HCT116 (cell line): ENCODE measurements at regions not wholly inside any gene's neighbourhood (a gene's known extent, or its start where the extent isn't known, plus 50 kb on each side); places are given as distances from the start of the nearest gene placed in this dataset.

ENCODE experiments used
- ATAC-seq: fragments of 200-7000 bp; cut with Tn5 transposase; 2 replicates; pipeline ENCODE4 v1.9.1; 2020; ENCODE audit warnings: mild to moderate bottlenecking, moderate library complexity
- BruUV-seq: library from RNA; stranded (reverse); fragments of 400-500 nt; replicated peaks from 2 replicates; lab custom pipeline; 2021; lab: Mats Ljungman, UMichigan
- CTCF ChIA-PET: fragments of 300-600 bp; sonication (Branson Sonifier 250); formaldehyde crosslinking; loops from one replicate; lab custom pipeline; 2021; ENCODE audit warnings: antibody characterized with exemption; lab: Charles Lee
- POLR2A ChIA-PET: fragments of 300-600, 350-600 bp; sonication (Branson Sonifier 250); formaldehyde crosslinking; loops from one replicate; lab custom pipeline; 2021; ENCODE audit warnings: antibody characterized with exemption; lab: Charles Lee
- RAD21 ChIA-PET, 2 experiments: fragments of 300-600 bp; sonication (Branson Sonifier 250); formaldehyde crosslinking; loops; one replicate each; lab custom pipeline; 2023; ENCODE audit warnings: low total read pairs in 2 of 2; ENCODE audit not compliant: uncharacterized antibody in 2 of 2, unreplicated experiment in 2 of 2, low non-redundant PET in 1 of 2; lab: Charles Lee
- DNase-seq: peaks from one replicate; pipeline ENCODE4 v3.0.0-alpha.2; 2010; ENCODE audit warnings: low read depth, low spot score
- H2AFZ ChIP-seq: fragments of 200-600 bp; shearing (Covaris generic), sonication (generic); 2 replicates; pipeline ENCODE4 v1.6.1; 2017; ENCODE audit warnings: low read depth, mixed run types, mixed read lengths, antibody characterized with exemption, low read length; ENCODE audit not compliant: poor library complexity, severe bottlenecking
- H3K27ac ChIP-seq: 2 replicates; pipeline ENCODE4 v1.5.1; 2012; ENCODE audit warnings: low read depth, low read length
- H3K27me3 ChIP-seq: fragments of 200-600 bp; sonication (generic); 2 replicates; pipeline ENCODE4 v1.6.1; 2016; ENCODE audit warnings: mixed run types, low read length, mixed read lengths; ENCODE audit not compliant: insufficient read depth
- H3K36me3 ChIP-seq, 2 experiments: fragments of 200-500 bp in 1 of 2; fragments of 200-600 bp in 1 of 2; sonication (Bioruptor generic) in 1 of 2; sonication (generic) in 1 of 2; 2 replicates each; pipeline versions ENCODE4 v1.5.1 to v1.6.1; 2014 to 2016; ENCODE audit warnings: low read length in 2 of 2, inconsistent platforms in 1 of 2, mixed read lengths in 1 of 2, mixed run types in 1 of 2; ENCODE audit not compliant: insufficient read depth in 2 of 2, control insufficient read depth in 1 of 2
- H3K4me1 ChIP-seq, 2 experiments: fragments of 200-600 bp in 1 of 2; sonication (generic) in 1 of 2; 2 replicates each; pipeline versions ENCODE4 v1.5.1 to v1.6.1; 2012 to 2017; ENCODE audit warnings: low read length in 2 of 2, inconsistent platforms in 1 of 2, mild to moderate bottlenecking in 1 of 2, mixed read lengths in 1 of 2, mixed run types in 1 of 2, moderate library complexity in 1 of 2; ENCODE audit not compliant: insufficient read depth in 2 of 2, control insufficient read depth in 1 of 2
- H3K4me2 ChIP-seq: fragments of 200-600 bp; sonication (generic); 2 replicates; pipeline ENCODE4 v1.6.1; 2017; ENCODE audit warnings: mixed run types, low read length, mixed read lengths
- H3K4me3 ChIP-seq, 2 experiments: fragments of 200-600 bp in 1 of 2; sonication (generic) in 1 of 2; replicated peaks in 1 of 2; 2 replicates each; pipeline ENCODE4 v1.5.1; 2011 to 2016; ENCODE audit warnings: low read length in 2 of 2, control low read depth in 1 of 2, low read depth in 1 of 2, mild to moderate bottlenecking in 1 of 2, mixed read lengths in 1 of 2, mixed run types in 1 of 2
- H3K79me2 ChIP-seq: fragments of 200-600 bp; sonication (generic); 2 replicates; pipeline ENCODE4 v1.6.1; 2017; ENCODE audit warnings: mild to moderate bottlenecking, mixed run types, low read length, moderate library complexity, mixed read lengths; ENCODE audit not compliant: insufficient read depth
- H3K9ac ChIP-seq: fragments of 200-600 bp; sonication (generic); 2 replicates; pipeline ENCODE4 v1.6.1; 2016; ENCODE audit warnings: low read length, mixed read lengths
- H3K9me2 ChIP-seq: fragments of 200-600 bp; sonication (generic), shearing (Covaris generic); 2 replicates; pipeline ENCODE4 v1.6.1; 2017; ENCODE audit warnings: mixed run types, mild to moderate bottlenecking, moderate library complexity; ENCODE audit not compliant: insufficient read depth
- H3K9me3 ChIP-seq, 2 experiments: fragments of 200-500 bp in 1 of 2; fragments of 200-600 bp in 1 of 2; sonication (Bioruptor generic) in 1 of 2; sonication (generic) in 1 of 2; 2 replicates each; pipeline ENCODE4 v1.6.1; 2014 to 2017; ENCODE audit warnings: low read length in 2 of 2, mixed read lengths in 2 of 2, inconsistent platforms in 1 of 2, low read depth in 1 of 2, mild to moderate bottlenecking in 1 of 2, mixed run types in 1 of 2, moderate library complexity in 1 of 2; ENCODE audit not compliant: control insufficient read depth in 1 of 2, insufficient read depth in 1 of 2
- H4K20me1 ChIP-seq: fragments of 200-600 bp; sonication (generic), shearing (Covaris generic); 2 replicates; pipeline ENCODE4 v1.6.1; 2017; ENCODE audit warnings: mixed run types, mild to moderate bottlenecking, moderate library complexity; ENCODE audit not compliant: insufficient read depth
- CBX3 ChIP-seq: IDR thresholded peaks from 2 replicates; pipeline ENCODE4 v1.6.1; 2012; ENCODE audit warnings: low read depth
- FOSL1 ChIP-seq: IDR thresholded peaks from 2 replicates; pipeline ENCODE4 v1.6.1; 2012; ENCODE audit warnings: low read depth
- POLR2A ChIP-seq: IDR thresholded peaks from 2 replicates; pipeline ENCODE4 v1.7.0; 2011; ENCODE audit warnings: borderline replicate concordance; ENCODE audit not compliant: insufficient read depth, insufficient read length; ENCODE audit errors: extremely low read depth
- SP1 ChIP-seq: IDR thresholded peaks from 2 replicates; pipeline ENCODE4 v1.6.1; 2012; ENCODE audit warnings: low read depth
- YY1 ChIP-seq: IDR thresholded peaks from 2 replicates; pipeline ENCODE4 v1.6.1; 2011; ENCODE audit warnings: low read length, low read depth, moderate library complexity, mild to moderate bottlenecking; ENCODE audit not compliant: insufficient replicate concordance; ENCODE audit errors: extremely low read depth
- ZNF274 ChIP-seq: fragments of 200-500 bp; sonication (Bioruptor generic); IDR thresholded peaks from 2 replicates; pipeline ENCODE4 v1.6.1; 2014; ENCODE audit warnings: mild to moderate bottlenecking, low read depth, low read length, inconsistent platforms
- intact Hi-C: fragments of 100-400 bp; cut with micrococcal nuclease; formaldehyde crosslinking; loops from 2 replicates; pipeline ENCODE4 v1.10.0; 2022
- TF ChIP-seq, protein P1 (sequence below), 3 experiments: fragments of 200-600 bp in 1 of 3; sonication (generic) in 1 of 3; IDR thresholded peaks in 2 of 3; conservative IDR thresholded peaks in 1 of 3; 2 replicates each; pipeline ENCODE4 v1.5.1; 2012 to 2017; ENCODE audit warnings: low read depth in 2 of 3, low read length in 2 of 3, antibody characterized with exemption in 1 of 3, borderline replicate concordance in 1 of 3, control low read depth in 1 of 3, mild to moderate bottlenecking in 1 of 3, mixed read lengths in 1 of 3, mixed run types in 1 of 3, moderate library complexity in 1 of 3; ENCODE audit not compliant: insufficient read depth in 1 of 3

DNA sequence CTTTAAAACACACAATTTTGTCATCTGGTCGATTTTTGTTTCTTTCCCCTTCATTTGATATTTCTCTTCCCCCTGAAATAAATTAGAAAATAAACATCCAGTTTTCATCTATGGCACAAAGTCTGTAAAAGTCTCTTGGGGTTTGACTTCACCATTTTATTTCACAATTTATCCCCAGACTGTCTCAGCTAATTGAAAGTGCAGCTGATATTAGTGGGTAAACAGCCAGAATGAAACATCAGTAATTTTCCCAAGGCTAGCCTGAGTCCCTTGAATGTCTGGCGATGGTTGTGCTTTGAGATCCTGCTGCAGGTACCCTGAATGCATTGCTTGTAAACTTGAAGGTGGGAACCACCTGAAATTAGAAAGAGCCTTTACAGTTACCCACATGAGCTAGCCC lies 60.6 kb upstream of the NEBL start:
- Histone ChIP-seq H2AFZ (no peak overlapping the region), H3K9me3 (no peaks in the 10 kb centered on the region), H3K9ac (no peak overlapping the region), H4K20me1 (no peaks in the 10 kb centered on the region), H3K4me2 (no peak overlapping the region), H3K4me1 (no peaks in the 10 kb centered on the region), H3K79me2 (no peaks in the 10 kb centered on the region), H3K27me3 (no peaks in the 10 kb centered on the region), H3K9me2 (no peaks in the 10 kb centered on the region), H3K36me3 (no peaks in the 10 kb centered on the region), H3K4me3 (no peak overlapping the region), H3K27ac (no peak overlapping the region)
- ATAC-seq (no peak), DNase-seq (no peak)
- RAD21 ChIA-PET = no interaction called here
- BruUV-seq = no TSS peak
- intact Hi-C loops = no loop called here
- TF ChIP-seq YY1 = no peak
- no peak for TF ChIP-seq POLR2A
- POLR2A ChIA-PET = no interaction called here
- CTCF ChIA-PET = no interaction called here

DNA sequence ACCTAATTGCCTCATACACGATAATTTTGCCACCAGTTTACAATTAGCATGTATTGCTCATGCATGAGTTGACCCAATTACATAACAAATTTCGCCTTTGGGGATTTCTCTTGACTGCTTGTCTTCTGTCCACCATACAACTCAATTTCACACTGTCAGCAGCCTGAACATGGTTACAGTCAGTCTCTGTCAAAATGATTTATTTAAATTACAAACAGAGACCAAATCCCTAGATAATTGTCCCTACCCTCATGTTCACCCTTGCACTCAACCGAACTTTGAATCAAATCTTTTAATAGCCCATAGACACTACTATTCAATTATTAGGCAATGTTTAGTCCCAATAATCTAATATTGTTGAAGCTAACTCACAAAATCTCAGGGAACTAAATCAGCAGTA lies 59.7 kb upstream of the NEBL start:
- TF ChIP-seq SP1 = no peak
- TF ChIP-seq ZNF274 = no peak
- TF ChIP-seq, protein P1, sequence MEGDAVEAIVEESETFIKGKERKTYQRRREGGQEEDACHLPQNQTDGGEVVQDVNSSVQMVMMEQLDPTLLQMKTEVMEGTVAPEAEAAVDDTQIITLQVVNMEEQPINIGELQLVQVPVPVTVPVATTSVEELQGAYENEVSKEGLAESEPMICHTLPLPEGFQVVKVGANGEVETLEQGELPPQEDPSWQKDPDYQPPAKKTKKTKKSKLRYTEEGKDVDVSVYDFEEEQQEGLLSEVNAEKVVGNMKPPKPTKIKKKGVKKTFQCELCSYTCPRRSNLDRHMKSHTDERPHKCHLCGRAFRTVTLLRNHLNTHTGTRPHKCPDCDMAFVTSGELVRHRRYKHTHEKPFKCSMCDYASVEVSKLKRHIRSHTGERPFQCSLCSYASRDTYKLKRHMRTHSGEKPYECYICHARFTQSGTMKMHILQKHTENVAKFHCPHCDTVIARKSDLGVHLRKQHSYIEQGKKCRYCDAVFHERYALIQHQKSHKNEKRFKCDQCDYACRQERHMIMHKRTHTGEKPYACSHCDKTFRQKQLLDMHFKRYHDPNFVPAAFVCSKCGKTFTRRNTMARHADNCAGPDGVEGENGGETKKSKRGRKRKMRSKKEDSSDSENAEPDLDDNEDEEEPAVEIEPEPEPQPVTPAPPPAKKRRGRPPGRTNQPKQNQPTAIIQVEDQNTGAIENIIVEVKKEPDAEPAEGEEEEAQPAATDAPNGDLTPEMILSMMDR (IDR thresholded peaks at IDR 0.05 in 2 of 3, conservative IDR thresholded peaks at IDR 0.05 in 1 of 3; ENCODE audit: borderline replicate concordance in 1 of 3, insufficient read depth in 1 of 3, low read depth in 2 of 3, low read length in 2 of 3) = no peak
- TF ChIP-seq YY1 = no peak
- no peak for TF ChIP-seq CBX3
- TF ChIP-seq FOSL1 = no peak
- TF ChIP-seq, all 23 proteins: peak for 0
- intact Hi-C loops = no loop called here
- no peaks in the 10 kb centered on the region for H3K27me3 ChIP-seq
- no peak overlapping the region for H3K4me3 ChIP-seq
- H3K4me2 ChIP-seq = no peak overlapping the region
- H4K20me1 ChIP-seq = no peaks in the 10 kb centered on the region
- CTCF ChIA-PET = no interaction called here
- H3K4me1 ChIP-seq = no peaks in the 10 kb centered on the region
- RAD21 ChIA-PET = no interaction called here
- BruUV-seq = no TSS peak
- no peak overlapping the region for H3K9ac ChIP-seq
- no peaks in the 10 kb centered on the region for H3K36me3 ChIP-seq
- no peak for ATAC-seq
- no peak for DNase-seq
- H3K9me2 ChIP-seq = no peaks in the 10 kb centered on the region
- POLR2A ChIA-PET = no interaction called here
- no peak overlapping the region for H3K27ac ChIP-seq
- no peaks in the 10 kb centered on the region for H3K79me2 ChIP-seq
- no peak overlapping the region for H2AFZ ChIP-seq
- H3K9me3 ChIP-seq = no peaks in the 10 kb centered on the region
